Mucosa of descending colon (tissue), 3 donors: ENCODE measurements at regions not wholly inside any gene's neighbourhood (a gene's known extent, or its start where the extent isn't known, plus 50 kb on each side); places are given as distances from the start of the nearest gene placed in this dataset.
A peak's percentile ranks its signal among the peaks of the same experiment; 100 is the strongest.

ENCODE experiments used
- ATAC-seq: fragments of 200-7000 bp; cut with Tn5 transposase; one replicate; pipeline ENCODE4 v1.9.1; 2020; ENCODE audit warnings: mild to moderate bottlenecking, moderate library complexity
- DNase-seq, 3 donors: peaks; one replicate each; pipeline ENCODE4 v3.0.0-alpha.2; 2020
- H3K36me3 ChIP-seq: fragments of 200-600 bp; one replicate; pipeline ENCODE4 v1.8.0; 2021; ENCODE audit warnings: low read depth, mild to moderate bottlenecking
- H3K4me1 ChIP-seq: fragments of 200-600 bp; one replicate; pipeline ENCODE4 v1.8.0; 2021; ENCODE audit warnings: low read depth, mild to moderate bottlenecking
- H3K4me3 ChIP-seq: fragments of 200-600 bp; one replicate; pipeline ENCODE4 v1.8.0; 2021; ENCODE audit warnings: mild to moderate bottlenecking
- H3K9me3 ChIP-seq: fragments of 200-600 bp; one replicate; pipeline ENCODE4 v1.8.0; 2021; ENCODE audit warnings: mild to moderate bottlenecking
- intact Hi-C, 2 donors: fragments of 100-400 bp; cut with DNase I in 1 of 2; cut with micrococcal nuclease in 1 of 2; formaldehyde crosslinking; loops; one replicate each; pipeline versions ENCODE4 v1.11.0 to v1.11.1; 2022; cut with DNase I, micrococcal nuclease
- TF ChIP-seq, protein P1 (sequence below): fragments of 200-600 bp; IDR thresholded peaks from one replicate; pipeline ENCODE4 v1.8.0; 2022; ENCODE audit warnings: antibody characterized with exemption, mild to moderate bottlenecking
- donor health status: DM: no; HTN: no; CAD: no; lungs with moderate emphysema.
- donor health status: DM: no; HTN: no; CAD: no.
- donor health status: DM: no; HTN: yes; CAD: no.

- no peaks in the 10 kb centered on the region for H3K36me3 ChIP-seq
- no peaks in the 10 kb centered on the region for H3K9me3 ChIP-seq
- DNase-seq, result no peak
- intact Hi-C loops, result loop anchor here in 1 of 2 donors (10.0 kb wide), 1 partner anchor 1017 kb away; the partner anchor contains the start of genes HOXD8 and HOXD9
- no peaks in the 10 kb centered on the region for H3K4me1 ChIP-seq
- H3K4me3 ChIP-seq, result no peak overlapping the region
- TF ChIP-seq, protein P1, sequence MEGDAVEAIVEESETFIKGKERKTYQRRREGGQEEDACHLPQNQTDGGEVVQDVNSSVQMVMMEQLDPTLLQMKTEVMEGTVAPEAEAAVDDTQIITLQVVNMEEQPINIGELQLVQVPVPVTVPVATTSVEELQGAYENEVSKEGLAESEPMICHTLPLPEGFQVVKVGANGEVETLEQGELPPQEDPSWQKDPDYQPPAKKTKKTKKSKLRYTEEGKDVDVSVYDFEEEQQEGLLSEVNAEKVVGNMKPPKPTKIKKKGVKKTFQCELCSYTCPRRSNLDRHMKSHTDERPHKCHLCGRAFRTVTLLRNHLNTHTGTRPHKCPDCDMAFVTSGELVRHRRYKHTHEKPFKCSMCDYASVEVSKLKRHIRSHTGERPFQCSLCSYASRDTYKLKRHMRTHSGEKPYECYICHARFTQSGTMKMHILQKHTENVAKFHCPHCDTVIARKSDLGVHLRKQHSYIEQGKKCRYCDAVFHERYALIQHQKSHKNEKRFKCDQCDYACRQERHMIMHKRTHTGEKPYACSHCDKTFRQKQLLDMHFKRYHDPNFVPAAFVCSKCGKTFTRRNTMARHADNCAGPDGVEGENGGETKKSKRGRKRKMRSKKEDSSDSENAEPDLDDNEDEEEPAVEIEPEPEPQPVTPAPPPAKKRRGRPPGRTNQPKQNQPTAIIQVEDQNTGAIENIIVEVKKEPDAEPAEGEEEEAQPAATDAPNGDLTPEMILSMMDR, result no peak
- ATAC-seq, result no peak
These were observed 70.7 kb upstream of the HNRNPA3 start for GRCh38 chr2:177141866-177142265.

GRCh38 chr2:177143444-177143843, 69.2 kb upstream of the HNRNPA3 start:
- ATAC-seq, result no peak
- intact Hi-C loops, result loop anchor here in 1 of 2 donors (10.0 kb wide), 1 partner anchor 1019 kb away; the partner anchor contains the start of genes HOXD8 and HOXD9
- no peaks in the 10 kb centered on the region for H3K9me3 ChIP-seq
- H3K36me3 ChIP-seq, result no peaks in the 10 kb centered on the region
- no peak overlapping the region for H3K4me3 ChIP-seq
- DNase-seq, result no peak
- TF ChIP-seq, protein P1, result no peak
- H3K4me1 ChIP-seq, result no peaks in the 10 kb centered on the region

- no peaks in the 10 kb centered on the region for H3K4me1 ChIP-seq
- intact Hi-C loops, result loop anchor here in 1 of 2 donors (10.0 kb wide), 1 partner anchor 1022 kb away; the partner anchor contains the start of genes HOXD8 and HOXD9
- no peaks in the 10 kb centered on the region for H3K36me3 ChIP-seq
- ATAC-seq (peak; percentile 60), DNase-seq (peak in 1 of 3 donors; percentile 54)
- no peaks in the 10 kb centered on the region for H3K9me3 ChIP-seq
- H3K4me3 ChIP-seq, result no peak overlapping the region
- TF ChIP-seq, protein P1, result no peak
These were observed 65.4 kb upstream of the HNRNPA3 start for GRCh38 chr2:177147093-177147694.

- H3K9me3 ChIP-seq, result no peaks in the 10 kb centered on the region
- H3K36me3 ChIP-seq, result no peaks in the 10 kb centered on the region
- intact Hi-C loops, result loop anchor here in 1 of 2 donors (10.0 kb wide), 1 partner anchor 1023 kb away; the partner anchor contains the start of genes HOXD8 and HOXD9
- H3K4me3 ChIP-seq, result no peak overlapping the region
- TF ChIP-seq, protein P1, result no peak
- no peaks in the 10 kb centered on the region for H3K4me1 ChIP-seq
- DNase-seq, result no peak
- no peak for ATAC-seq
These were observed 64.7 kb upstream of the HNRNPA3 start for GRCh38 chr2:177147834-177148445.

- no peaks in the 10 kb centered on the region for H3K36me3 ChIP-seq
- no peaks in the 10 kb centered on the region for H3K9me3 ChIP-seq
- peak; percentile 98 for ATAC-seq
- DNase-seq, result peak; percentile 63 to 90 (median 81)
- intact Hi-C loops, result loop anchor here in 1 of 2 donors (10.0 kb wide), 1 partner anchor 1024 kb away; the partner anchor contains the start of genes HOXD8 and HOXD9
- no peaks in the 10 kb centered on the region for H3K4me1 ChIP-seq
- TF ChIP-seq, protein P1, result peak; percentile 64
- H3K4me3 ChIP-seq, result no peak overlapping the region
These were observed 64.0 kb upstream of the HNRNPA3 start for GRCh38 chr2:177148477-177149154.
